ENCODE measurements at regions not wholly inside any gene's neighbourhood (a gene's known extent, or its start where the extent isn't known, plus 50 kb on each side); places are given as distances from the start of the nearest gene placed in this dataset.

- Histone ChIP-seq H3K4ac (ENCODE audit: low read depth, low read length) (no peak overlapping the region), H3K4me3 (ENCODE audit: insufficient read depth, low read depth, low read length) (no peak overlapping the region), H3K9me1 (ENCODE audit: insufficient read depth, low read length) (no peaks in the 10 kb centered on the region), H3K27me3 (ENCODE audit: control insufficient read depth, insufficient read depth, low read length) (peaks cover 1% of the 10 kb centered on the region; the same call in 1 of the 2 replicates), H3K4me2 (ENCODE audit: low read depth, low read length) (no peak overlapping the region), H2AK9ac (replicated peaks; ENCODE audit: low read depth, low read length, poor library complexity) (no peak overlapping the region), H2BK20ac (ENCODE audit: low read depth, low read length) (no peak overlapping the region), H3K14ac (replicated peaks; ENCODE audit: low read depth, low read length) (no peak overlapping the region), H2BK5ac (ENCODE audit: low read depth, low read length, poor library complexity, severe bottlenecking) (no peak overlapping the region), H4K5ac (ENCODE audit: low read depth, low read length) (no peak overlapping the region), H4K91ac (ENCODE audit: insufficient read depth, low read depth, low read length) (no peak overlapping the region), H3K23ac (ENCODE audit: low read depth, low read length) (no peak overlapping the region), H3K36me3 (ENCODE audit: control insufficient read depth, insufficient read depth, low read length) (no peaks in the 10 kb centered on the region), H3K27ac (ENCODE audit: insufficient read depth, low read length) (no peak overlapping the region), H2BK15ac (ENCODE audit: low read depth, low read length) (no peak overlapping the region), H2BK120ac (ENCODE audit: low read depth, low read length) (no peak overlapping the region), H2AFZ (replicated peaks; ENCODE audit: low read length, poor library complexity) (no peak overlapping the region), H4K8ac (ENCODE audit: low read depth in 2 of 2, low read length in 2 of 2) (no peak overlapping the region), H3K79me1 (ENCODE audit: low read depth in 1 of 2, low read length in 2 of 2) (no peaks in the 10 kb centered on the region), H2AK5ac (ENCODE audit: low read depth, low read length) (no peak overlapping the region), H3K9ac (ENCODE audit: low read depth, low read length) (no peak overlapping the region), H3K9me3 (ENCODE audit: control insufficient read depth, insufficient read depth, low read length) (no peaks in the 10 kb centered on the region), H3K56ac (ENCODE audit: extremely low read depth, insufficient read depth, low read length) (no peak overlapping the region), H3K18ac (ENCODE audit: low read depth, low read length) (no peak overlapping the region), H4K20me1 (ENCODE audit: insufficient read depth, low read length) (no peaks in the 10 kb centered on the region), H3K4me1 (ENCODE audit: control insufficient read depth, insufficient read depth, low read length) (no peaks in the 10 kb centered on the region)
- dilution Hi-C loops (cut with HindIII; ENCODE audit: low sequenced_read_pairs, unreplicated experiment) (no loop called here), in situ Hi-C loops (cut with MboI; ENCODE audit: low sequenced_read_pairs) (no loop called here), intact Hi-C loops (cut with micrococcal nuclease) (no loop called here)
- no TSS peak for BruUV-seq (replicated peaks)
- POLR2A ChIA-PET (ENCODE audit: unreplicated experiment): no interaction called here
- no peak for TF ChIP-seq SMC3 (IDR thresholded peaks at IDR 0.05; ENCODE audit: low read depth, low read length)
- TF ChIP-seq MAZ (IDR thresholded peaks at IDR 0.05; ENCODE audit: borderline replicate concordance, low read depth, low read length): no peak
- TF ChIP-seq MXI1 (IDR thresholded peaks at IDR 0.05; ENCODE audit: borderline replicate concordance, low read depth, low read length): no peak
- no peak for TF ChIP-seq CEBPB (IDR thresholded peaks at IDR 0.05; ENCODE audit: low read depth, low read length)
- ATAC-seq (ENCODE audit: low read depth) (no peak), DNase-seq (no peak)
- CTCF ChIA-PET: no interaction called here
- no CpG with 5 or more reads among the region's 3 CpGs for WGBS, 2 experiments (ENCODE audit: extremely low coverage in 2 of 2, insufficient read length in 1 of 2)
Measured at GRCh38 chr19:16015805-16016173, 60.5 kb upstream of the TPM4 start.

Measured in IMR-90 (cell line).